Liver (tissue), 8 donors: ENCODE measurements at regions not wholly inside any gene's neighbourhood (a gene's known extent, or its start where the extent isn't known, plus 50 kb on each side); places are given as distances from the start of the nearest gene placed in this dataset.
A peak's percentile ranks its signal among the peaks of the same experiment; 100 is the strongest.

ENCODE experiments used
- DNase-seq: peaks from one replicate; pipeline ENCODE4 v3.0.0-alpha.2; 2017; ENCODE audit warnings: low spot score
- H3K27ac ChIP-seq, 2 donors: one replicate each; pipeline ENCODE4 v1.7.0; 2013; ENCODE audit warnings: inconsistent platforms in 2 of 2, low read length in 2 of 2, control low read depth in 1 of 2, low read depth in 1 of 2, mild to moderate bottlenecking in 1 of 2
- H3K27me3 ChIP-seq, 4 donors: one replicate each; pipeline versions ENCODE4 v1.6.1 to v1.7.0; 2013; ENCODE audit warnings: low read length in 3 of 4, inconsistent platforms in 1 of 4, mild to moderate bottlenecking in 1 of 4, moderate library complexity in 1 of 4; ENCODE audit not compliant: control insufficient read depth in 4 of 4, insufficient read depth in 4 of 4
- H3K36me3 ChIP-seq, 4 donors: one replicate each; pipeline versions ENCODE4 v1.6.1 to v1.7.0; 2013; ENCODE audit warnings: low read length in 3 of 4, mild to moderate bottlenecking in 3 of 4, low read depth in 1 of 4, moderate library complexity in 1 of 4; ENCODE audit not compliant: control insufficient read depth in 4 of 4, insufficient read depth in 3 of 4
- H3K4me1 ChIP-seq, 4 donors: one replicate each; pipeline versions ENCODE4 v1.6.1 to v1.7.0; 2013; ENCODE audit warnings: low read length in 3 of 4, mild to moderate bottlenecking in 3 of 4, moderate library complexity in 1 of 4; ENCODE audit not compliant: control insufficient read depth in 4 of 4, insufficient read depth in 4 of 4
- H3K4me3 ChIP-seq, 3 donors: one replicate each; pipeline versions ENCODE4 v1.6.1 to v1.7.0; 2013; ENCODE audit warnings: low read length in 3 of 3, control low read depth in 1 of 3, low read depth in 1 of 3, mild to moderate bottlenecking in 1 of 3
- H3K9ac ChIP-seq, 2 donors: one replicate each; pipeline ENCODE4 v1.7.0; 2013; ENCODE audit warnings: low read length in 2 of 2, mild to moderate bottlenecking in 2 of 2, moderate library complexity in 2 of 2, control low read depth in 1 of 2, low read depth in 1 of 2
- H3K9me3 ChIP-seq, 4 donors: one replicate each; pipeline versions ENCODE4 v1.6.1 to v1.7.0; 2013; ENCODE audit warnings: low read length in 3 of 4; ENCODE audit not compliant: control insufficient read depth in 4 of 4
- ATF3 ChIP-seq: IDR thresholded peaks from 2 replicates; pipeline ENCODE4 v1.6.1; 2016; ENCODE audit warnings: antibody characterized with exemption
- EGR1 ChIP-seq, 2 donors: IDR thresholded peaks; 2 replicates each; pipeline ENCODE4 v1.6.1; 2016 to 2018; ENCODE audit warnings: antibody characterized with exemption in 2 of 2, low read depth in 2 of 2
- FOXA1 ChIP-seq: IDR thresholded peaks from 2 replicates; pipeline ENCODE4 v1.6.1; 2016; ENCODE audit warnings: antibody characterized with exemption
- FOXA2 ChIP-seq: IDR thresholded peaks from 2 replicates; pipeline ENCODE4 v1.6.1; 2016; ENCODE audit warnings: antibody characterized with exemption
- GABPA ChIP-seq, 2 donors: IDR thresholded peaks in 1 of 2; conservative IDR thresholded peaks in 1 of 2; 2 replicates each; pipeline ENCODE4 v1.6.1; 2016; ENCODE audit warnings: antibody characterized with exemption in 2 of 2, mild to moderate bottlenecking in 1 of 2, moderate library complexity in 1 of 2
- HNF4A ChIP-seq, 2 donors: conservative IDR thresholded peaks; 2 replicates each; pipeline ENCODE4 v1.6.1; 2016; ENCODE audit warnings: antibody characterized with exemption in 2 of 2, mild to moderate bottlenecking in 2 of 2
- HNF4G ChIP-seq: IDR thresholded peaks from 2 replicates; pipeline ENCODE4 v1.6.1; 2016; ENCODE audit warnings: antibody characterized with exemption
- JUND ChIP-seq, 2 donors: IDR thresholded peaks; 2 replicates each; pipeline ENCODE4 v1.6.1; 2016; ENCODE audit warnings: antibody characterized with exemption in 2 of 2
- NR2F2 ChIP-seq: IDR thresholded peaks from 2 replicates; pipeline ENCODE4 v1.6.1; 2016; ENCODE audit warnings: antibody characterized with exemption
- RAD21 ChIP-seq, 2 donors: IDR thresholded peaks; 2 replicates each; pipeline ENCODE4 v1.6.1; 2016; ENCODE audit warnings: antibody characterized with exemption in 2 of 2, mild to moderate bottlenecking in 2 of 2
- REST ChIP-seq: IDR thresholded peaks from 2 replicates; pipeline ENCODE4 v1.6.1; 2016; ENCODE audit warnings: antibody characterized with exemption, mild to moderate bottlenecking
- RXRA ChIP-seq, 2 donors: IDR thresholded peaks; 2 replicates each; pipeline ENCODE4 v1.6.1; 2017 to 2018; ENCODE audit warnings: antibody characterized with exemption in 2 of 2, mild to moderate bottlenecking in 1 of 2
- SP1 ChIP-seq: IDR thresholded peaks from 2 replicates; pipeline ENCODE4 v1.6.1; 2018; ENCODE audit warnings: antibody characterized with exemption, mild to moderate bottlenecking
- TAF1 ChIP-seq: conservative IDR thresholded peaks from 2 replicates; pipeline ENCODE4 v1.6.1; 2016; ENCODE audit warnings: antibody characterized with exemption, mild to moderate bottlenecking
- YY1 ChIP-seq: IDR thresholded peaks from 2 replicates; pipeline ENCODE4 v1.6.1; 2016; ENCODE audit warnings: antibody characterized with exemption, mild to moderate bottlenecking
- ZBTB33 ChIP-seq: IDR thresholded peaks from 2 replicates; pipeline ENCODE4 v1.6.1; 2016; ENCODE audit warnings: antibody characterized with exemption
- WGBS: extraction: QIAGEN DNeasy Blood & Tissue Kit; methylation state at CpG from one replicate; pipeline ENCODE4 v1.1.7; 2013; 5-methylcytosine and 5-hydroxymethylcytosine counted together
- TF ChIP-seq, protein P1 (sequence below): IDR thresholded peaks from 2 replicates; pipeline ENCODE4 v1.6.1; 2016; ENCODE audit warnings: antibody characterized with exemption
- TF ChIP-seq, protein P2 (sequence below): fragments of 150-350 bp; IDR thresholded peaks from 2 replicates; pipeline ENCODE4 v1.5.1; 2017; ENCODE audit warnings: improper control_type of control experiment, low read depth, low read length; ENCODE audit not compliant: missing input control
- donor health status: healthy.
- donor health status: healthy.
- donor health status: healthy.
- donor health status: healthy.
- donor health status: healthy.

DNA sequence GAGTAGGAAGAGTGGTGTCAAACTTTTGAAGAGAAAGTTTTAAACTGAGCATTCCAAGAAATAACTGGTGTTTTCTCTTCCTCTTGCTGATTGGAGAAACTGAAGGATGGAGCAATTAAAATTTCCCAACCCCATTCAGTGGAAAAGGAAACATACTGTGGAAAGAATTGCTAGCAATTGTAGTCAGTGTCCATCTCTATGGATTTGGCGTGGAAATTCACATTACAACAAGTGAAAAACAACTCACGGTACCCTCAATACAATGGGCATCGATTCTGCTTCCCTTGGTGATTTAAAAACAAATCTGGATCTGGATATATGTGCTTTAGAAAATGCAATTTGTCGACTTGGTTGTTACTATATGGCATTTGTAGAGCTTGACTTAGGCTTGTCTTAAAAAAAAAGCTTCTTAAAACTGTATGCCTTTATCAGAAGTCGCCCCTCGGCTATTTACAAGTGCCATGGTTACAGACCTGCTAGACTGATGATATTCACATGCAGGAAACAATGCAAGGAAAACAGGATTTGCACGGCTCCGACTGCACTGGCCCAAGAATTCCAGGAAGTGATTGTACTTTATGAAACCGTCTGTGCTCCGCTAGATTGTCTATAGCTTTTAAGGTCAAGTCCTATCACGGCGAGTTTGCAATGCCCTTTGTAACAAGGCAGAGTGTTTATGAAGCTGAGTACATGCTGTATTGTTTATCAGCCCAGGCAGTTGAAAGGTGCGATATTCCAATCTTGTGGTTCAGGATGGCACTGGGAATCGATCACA lies 131.7 kb upstream of the PHACTR1 start:
- no peak overlapping the region for H3K4me3 ChIP-seq
- no peak for DNase-seq

DNA sequence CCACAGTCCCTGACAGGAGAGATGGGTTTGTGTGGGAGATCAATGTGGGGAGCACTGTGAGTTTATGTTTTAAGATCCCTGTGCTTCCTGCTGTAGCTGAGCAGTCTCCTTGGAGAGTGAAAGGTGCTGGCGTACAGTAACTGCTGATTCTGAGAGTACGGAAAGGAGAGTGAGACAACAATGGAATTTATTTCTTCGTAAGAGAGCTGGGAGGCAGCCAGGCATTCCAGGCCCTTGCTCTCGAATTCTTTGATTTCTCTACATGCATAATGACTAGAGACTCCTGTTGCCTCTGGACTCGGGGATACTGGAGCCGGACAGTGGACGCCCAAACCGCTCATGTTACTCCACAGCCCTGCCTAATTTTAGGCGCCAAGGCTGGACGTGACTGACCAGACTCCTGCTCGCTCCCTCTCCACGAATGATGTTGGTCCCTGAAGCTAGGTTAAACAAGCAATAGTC lies 131.0 kb upstream of the PHACTR1 start:
- DNase-seq = no peak
- no peak overlapping the region for H3K9ac ChIP-seq
- TF ChIP-seq RAD21 (IDR thresholded peaks at IDR 0.05) (no peak), FOXA1 (no peak), ATF3 (no peak), FOXA2 (no peak), YY1 (no peak), REST (no peak), HNF4A (conservative IDR thresholded peaks at IDR 0.05) (no peak), GABPA (IDR thresholded peaks at IDR 0.05 in 1 of 2, conservative IDR thresholded peaks at IDR 0.05 in 1 of 2) (no peak), EGR1 (IDR thresholded peaks at IDR 0.05; ENCODE audit: low read depth in 2 of 2) (no peak)
- no peaks in the 10 kb centered on the region for H3K27me3 ChIP-seq
- 79% methylated on average over 12 of the region's 12 CpGs for WGBS
- no peak overlapping the region for H3K4me3 ChIP-seq
- no peaks in the 10 kb centered on the region for H3K9me3 ChIP-seq
- H3K27ac ChIP-seq = peak overlapping the region in 1 of 2 donors; percentile 53
- H3K4me1 ChIP-seq = no peaks in the 10 kb centered on the region
- no peaks in the 10 kb centered on the region for H3K36me3 ChIP-seq

More for the DNA sequence above, 131.7 kb upstream of the PHACTR1 start:
- H3K36me3 ChIP-seq = no peaks in the 10 kb centered on the region
- no peaks in the 10 kb centered on the region for H3K27me3 ChIP-seq
- TF ChIP-seq, protein P1, sequence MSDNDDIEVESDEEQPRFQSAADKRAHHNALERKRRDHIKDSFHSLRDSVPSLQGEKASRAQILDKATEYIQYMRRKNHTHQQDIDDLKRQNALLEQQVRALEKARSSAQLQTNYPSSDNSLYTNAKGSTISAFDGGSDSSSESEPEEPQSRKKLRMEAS = peak; percentile 2
- TF ChIP-seq NR2F2 = peak; percentile 84
- TF ChIP-seq HNF4G = no peak
- peak; percentile 34 for TF ChIP-seq SP1
- H3K4me1 ChIP-seq = no peaks in the 10 kb centered on the region
- H3K9me3 ChIP-seq = no peaks in the 10 kb centered on the region
- WGBS = 74% methylated on average over 14 of the region's 14 CpGs
- peak overlapping the region in 1 of 2 donors; percentile 53 for H3K27ac ChIP-seq
- H3K9ac ChIP-seq = no peak overlapping the region

GRCh38 chr6:12586721-12587480 lies 129.7 kb upstream of the PHACTR1 start:
- Histone ChIP-seq H3K9ac (no peak overlapping the region), H3K27me3 (no peaks in the 10 kb centered on the region), H3K4me1 (no peaks in the 10 kb centered on the region), H3K4me3 (no peak overlapping the region), H3K36me3 (no peaks in the 10 kb centered on the region), H3K9me3 (no peaks in the 10 kb centered on the region), H3K27ac (no peak overlapping the region)
- DNase-seq = no peak
- WGBS = 79% methylated on average over 9 of the region's 9 CpGs
- TF ChIP-seq RXRA (IDR thresholded peaks at IDR 0.05) (no peak), YY1 (no peak), ATF3 (no peak), HNF4G (no peak), JUND (IDR thresholded peaks at IDR 0.05) (no peak), FOXA2 (no peak), RAD21 (IDR thresholded peaks at IDR 0.05) (no peak), ZBTB33 (no peak), TAF1 (no peak), NR2F2 (no peak)
- TF ChIP-seq, protein P2, sequence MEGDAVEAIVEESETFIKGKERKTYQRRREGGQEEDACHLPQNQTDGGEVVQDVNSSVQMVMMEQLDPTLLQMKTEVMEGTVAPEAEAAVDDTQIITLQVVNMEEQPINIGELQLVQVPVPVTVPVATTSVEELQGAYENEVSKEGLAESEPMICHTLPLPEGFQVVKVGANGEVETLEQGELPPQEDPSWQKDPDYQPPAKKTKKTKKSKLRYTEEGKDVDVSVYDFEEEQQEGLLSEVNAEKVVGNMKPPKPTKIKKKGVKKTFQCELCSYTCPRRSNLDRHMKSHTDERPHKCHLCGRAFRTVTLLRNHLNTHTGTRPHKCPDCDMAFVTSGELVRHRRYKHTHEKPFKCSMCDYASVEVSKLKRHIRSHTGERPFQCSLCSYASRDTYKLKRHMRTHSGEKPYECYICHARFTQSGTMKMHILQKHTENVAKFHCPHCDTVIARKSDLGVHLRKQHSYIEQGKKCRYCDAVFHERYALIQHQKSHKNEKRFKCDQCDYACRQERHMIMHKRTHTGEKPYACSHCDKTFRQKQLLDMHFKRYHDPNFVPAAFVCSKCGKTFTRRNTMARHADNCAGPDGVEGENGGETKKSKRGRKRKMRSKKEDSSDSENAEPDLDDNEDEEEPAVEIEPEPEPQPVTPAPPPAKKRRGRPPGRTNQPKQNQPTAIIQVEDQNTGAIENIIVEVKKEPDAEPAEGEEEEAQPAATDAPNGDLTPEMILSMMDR = no peak
- TF ChIP-seq, protein P1 = no peak
